B cell (primary cell): ENCODE measurements at regions not wholly inside any gene's neighbourhood (a gene's known extent, or its start where the extent isn't known, plus 50 kb on each side); places are given as distances from the start of the nearest gene placed in this dataset.

Experiments
- CTCF ChIP-seq: fragments of 200-600 bp; IDR thresholded peaks from one replicate; pipeline ENCODE4 v1.8.0; 2022; ENCODE audit warnings: antibody characterized with exemption, mild to moderate bottlenecking
- EZH2 ChIP-seq: IDR thresholded peaks from 2 replicates; pipeline ENCODE4 v1.6.1; 2012; ENCODE audit warnings: borderline replicate concordance, low read depth, mild to moderate bottlenecking, moderate library complexity, low read length; ENCODE audit not compliant: insufficient read depth, poor library complexity, severe bottlenecking

GRCh38 chr4:23978002-23978401 lies 88.2 kb upstream of the PPARGC1A start:
- TF ChIP-seq CTCF (no peak), EZH2 (no peak)
